NCI-H2171 treated with DMSO at 0.1 percent for 48 hours (cell line): ENCODE measurements at regions not wholly inside any gene's neighbourhood (a gene's known extent, or its start where the extent isn't known, plus 50 kb on each side); places are given as distances from the start of the nearest gene placed in this dataset.
A peak's percentile ranks its signal among the peaks of the same experiment; 100 is the strongest.

Source experiments
- DNase-seq: peaks from one replicate; lab custom pipeline; 2025; lab: John Stamatoyannopoulos, UW

DNA sequence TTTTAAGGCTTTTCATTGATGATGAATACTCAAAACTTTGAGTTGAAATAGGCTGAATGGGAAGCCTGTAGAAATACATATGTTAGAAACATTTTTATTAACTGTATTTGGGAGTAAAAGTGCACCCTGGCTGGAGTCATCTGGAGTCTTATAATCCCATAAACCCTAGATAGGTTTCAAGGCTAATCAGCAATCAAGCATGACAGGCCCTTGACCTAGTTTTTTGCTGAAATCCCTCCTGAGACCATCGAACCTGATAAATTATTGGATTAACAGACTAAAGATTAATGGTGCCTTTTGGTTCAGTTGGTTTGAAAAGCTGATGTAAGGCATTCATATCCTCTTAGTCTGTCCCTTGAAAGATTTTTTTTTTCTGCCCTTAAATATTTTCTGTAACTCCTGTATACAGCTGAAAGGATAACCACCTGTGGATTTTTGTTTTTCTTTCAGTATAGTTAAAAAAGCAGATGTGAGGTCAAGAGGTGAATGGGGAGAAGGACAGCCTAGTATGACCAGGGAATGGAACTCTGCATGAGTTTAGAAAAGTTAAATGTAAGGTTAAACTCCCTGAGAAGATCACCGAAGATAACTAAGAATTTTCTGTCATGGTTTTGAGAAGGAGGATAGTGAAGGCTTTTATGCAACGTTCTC lies 69.4 kb upstream of the STXBP5L start:
- no peak for DNase-seq

DNA sequence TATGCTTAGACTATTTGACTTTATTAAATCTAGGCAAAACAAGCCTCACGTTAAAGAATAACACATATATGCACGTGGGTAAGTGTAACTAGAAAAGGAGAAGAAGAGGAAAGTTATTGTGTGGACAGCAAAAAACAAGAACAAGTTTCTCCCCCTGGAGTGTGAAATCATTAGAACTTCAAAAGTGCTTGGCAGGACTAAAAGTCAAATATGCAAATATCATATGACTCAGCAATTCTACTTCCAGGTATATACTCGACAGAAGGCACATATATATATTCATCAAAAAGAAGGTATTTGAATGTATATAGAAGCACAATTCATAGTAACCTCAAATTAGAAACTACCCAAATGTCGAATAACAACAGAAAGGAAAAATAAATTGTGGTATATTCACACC lies 68.9 kb upstream of the STXBP5L start:
- no peak for DNase-seq

DNA sequence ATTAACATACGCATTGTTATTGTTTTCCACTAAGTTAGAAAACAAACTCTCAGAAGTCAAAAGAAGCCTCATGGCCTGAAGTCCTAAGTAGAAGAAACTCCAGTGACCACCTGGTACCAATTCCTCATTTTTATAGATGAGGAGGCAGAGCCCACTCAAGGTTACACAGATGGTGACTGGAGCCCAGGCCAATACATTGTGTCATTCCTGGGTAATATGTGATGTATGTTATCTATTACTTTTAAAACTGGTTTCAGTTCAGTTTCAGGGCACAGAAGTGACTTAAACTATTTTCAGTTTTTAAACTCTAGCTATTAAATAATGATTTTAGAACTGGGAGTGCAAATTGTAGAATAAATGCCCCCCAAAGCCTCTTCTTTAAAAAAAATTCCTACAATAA lies 66.7 kb upstream of the STXBP5L start:
- DNase-seq: no peak

DNA sequence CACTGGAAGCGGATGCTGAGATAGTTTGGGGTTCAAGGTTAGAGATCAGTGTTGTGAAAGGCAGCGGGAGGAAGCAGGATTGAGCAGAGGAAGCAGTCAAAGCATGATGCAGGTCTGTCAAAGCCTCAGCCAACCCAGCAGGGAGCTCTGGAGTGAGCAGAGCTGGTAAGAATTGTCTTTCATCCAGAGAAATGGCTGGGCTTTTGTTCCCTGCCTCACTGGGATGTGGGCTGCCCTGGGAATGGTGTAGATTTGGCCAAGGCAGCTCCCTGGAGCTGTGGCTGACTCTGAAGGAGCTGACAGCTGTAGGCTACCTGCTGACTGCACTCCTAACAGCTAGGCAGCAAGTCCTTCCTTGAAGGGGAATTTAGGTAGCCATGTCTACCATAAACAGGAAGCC lies 61.9 kb upstream of the STXBP5L start:
- no peak for DNase-seq

DNA sequence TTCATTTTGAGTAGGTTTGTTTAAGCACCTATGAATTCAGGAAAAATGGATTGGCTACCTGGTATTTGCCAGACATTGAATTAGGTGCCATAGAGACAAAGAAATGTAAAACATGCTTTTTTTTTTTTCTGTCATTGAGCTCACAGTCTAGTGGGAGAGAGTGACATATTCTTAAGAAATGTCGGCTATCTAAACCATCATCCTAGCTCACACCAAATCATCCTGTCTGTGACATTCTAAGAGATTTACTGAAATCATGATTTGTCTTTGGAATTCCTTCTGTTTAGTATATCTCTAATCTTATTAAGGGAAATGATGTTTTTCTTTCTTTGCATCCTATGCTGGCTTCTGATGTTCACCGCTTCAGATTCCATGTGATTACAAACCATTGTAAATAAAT lies 59.5 kb upstream of the STXBP5L start:
- no peak for DNase-seq

DNA sequence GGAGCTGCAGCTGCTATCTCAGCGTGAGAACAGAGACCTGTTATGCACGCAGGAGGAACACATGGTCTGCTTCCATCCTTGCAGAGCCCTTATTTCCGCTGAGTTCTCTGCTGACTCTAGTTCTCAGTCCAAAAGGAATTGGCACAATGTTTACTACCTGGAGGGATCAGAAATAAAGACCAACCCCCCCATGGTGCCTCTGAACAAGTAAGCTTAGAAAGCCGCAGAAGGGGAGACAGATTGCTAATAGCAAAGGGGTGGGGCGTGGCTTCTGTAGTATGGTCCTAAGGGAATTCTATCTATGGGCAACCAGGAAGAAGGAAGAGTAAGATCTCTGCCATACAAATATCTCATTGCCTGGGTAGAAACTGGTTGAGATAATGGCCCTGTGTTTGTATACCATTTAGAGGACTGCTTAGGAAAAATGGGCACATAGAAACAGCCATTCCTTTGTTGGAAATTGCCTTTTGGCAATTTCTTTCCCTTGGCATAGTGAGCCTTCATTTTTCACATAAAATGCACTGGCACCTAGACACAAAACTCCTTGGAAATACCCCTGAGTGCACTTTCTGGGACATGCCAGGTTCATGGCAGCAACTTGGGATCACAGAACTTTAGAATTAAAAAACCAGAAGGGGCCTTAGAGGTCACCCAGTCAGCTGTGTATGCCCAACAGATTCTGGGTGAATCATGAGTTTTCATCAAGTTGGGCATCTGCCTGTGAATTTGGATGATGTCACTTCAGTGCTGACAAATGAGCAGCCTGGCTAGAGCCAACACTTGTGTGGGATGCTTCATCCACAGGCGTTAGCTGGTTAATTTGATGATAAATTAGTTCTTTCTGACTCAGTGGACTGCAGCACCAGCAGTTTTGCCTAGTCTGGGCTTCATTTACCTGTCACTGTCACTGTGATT lies 57.4 kb upstream of the STXBP5L start:
- DNase-seq: peak; percentile 99

DNA sequence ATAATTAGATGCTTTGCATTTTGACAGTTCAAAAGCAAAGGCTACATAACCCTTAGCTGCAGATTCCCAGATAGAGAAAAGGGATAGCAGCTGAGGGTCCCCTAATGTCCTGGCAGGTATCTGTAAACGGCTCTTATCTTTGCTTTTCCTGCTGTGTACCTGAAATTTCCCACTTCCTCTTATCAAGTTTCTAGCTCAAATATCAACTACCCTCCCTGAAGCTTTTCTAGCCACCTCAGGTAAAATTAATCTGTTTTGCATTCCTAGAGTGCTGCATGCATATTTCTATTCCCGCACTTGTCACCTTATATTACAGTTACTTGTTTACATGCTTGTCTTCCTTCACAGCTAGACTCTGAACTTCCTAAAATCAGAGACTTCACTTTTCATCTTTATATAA lies 55.6 kb upstream of the STXBP5L start:
- DNase-seq: peak; percentile 13

DNA sequence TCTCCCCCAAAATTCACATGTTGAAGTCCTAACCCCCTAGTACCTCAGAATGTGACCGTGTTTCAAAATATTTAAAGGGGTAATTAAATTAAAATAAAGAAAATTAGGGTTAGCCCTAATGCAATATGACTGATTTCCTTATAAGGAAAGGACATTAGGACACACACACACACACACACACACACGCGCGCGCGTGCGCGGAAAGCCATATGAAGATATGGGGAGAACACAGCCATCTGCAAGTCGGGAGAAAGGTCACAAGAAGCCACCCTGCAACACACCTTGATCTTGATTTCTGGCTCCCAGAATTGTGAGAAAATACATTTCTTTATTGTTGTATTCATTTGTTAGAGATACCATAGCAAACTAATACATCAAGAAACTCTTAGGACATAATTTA lies 54.6 kb upstream of the STXBP5L start:
- DNase-seq: no peak

DNA sequence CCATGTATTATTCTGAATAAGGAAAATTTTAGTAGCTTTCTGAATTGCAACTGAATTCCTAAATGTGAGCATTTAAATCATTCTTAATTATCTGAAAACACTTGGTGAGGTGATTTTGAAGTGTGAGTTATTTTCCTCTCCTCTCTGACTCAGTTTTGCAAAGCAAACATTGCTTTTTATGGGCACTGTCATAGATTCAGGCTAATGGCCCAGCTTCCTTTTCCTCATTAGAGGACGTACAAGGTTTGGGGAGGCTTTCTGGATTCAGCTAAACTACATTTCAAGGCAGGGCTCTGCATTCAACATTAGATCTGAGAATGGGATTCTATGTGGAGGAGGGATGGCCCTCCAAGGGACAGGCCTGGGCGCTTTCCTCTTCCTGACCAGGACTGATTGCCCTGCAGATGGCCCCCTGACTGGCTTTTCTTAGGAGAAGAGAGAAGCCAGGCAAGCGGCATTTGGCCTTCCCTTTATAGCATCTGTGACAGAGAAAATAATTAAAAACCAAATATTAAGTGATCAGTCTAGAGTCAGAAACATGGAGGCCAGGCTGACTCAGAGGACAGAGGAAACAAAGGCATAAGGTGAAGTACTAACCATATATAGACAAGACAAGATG lies 53.0 kb upstream of the STXBP5L start:
- no peak for DNase-seq

DNA sequence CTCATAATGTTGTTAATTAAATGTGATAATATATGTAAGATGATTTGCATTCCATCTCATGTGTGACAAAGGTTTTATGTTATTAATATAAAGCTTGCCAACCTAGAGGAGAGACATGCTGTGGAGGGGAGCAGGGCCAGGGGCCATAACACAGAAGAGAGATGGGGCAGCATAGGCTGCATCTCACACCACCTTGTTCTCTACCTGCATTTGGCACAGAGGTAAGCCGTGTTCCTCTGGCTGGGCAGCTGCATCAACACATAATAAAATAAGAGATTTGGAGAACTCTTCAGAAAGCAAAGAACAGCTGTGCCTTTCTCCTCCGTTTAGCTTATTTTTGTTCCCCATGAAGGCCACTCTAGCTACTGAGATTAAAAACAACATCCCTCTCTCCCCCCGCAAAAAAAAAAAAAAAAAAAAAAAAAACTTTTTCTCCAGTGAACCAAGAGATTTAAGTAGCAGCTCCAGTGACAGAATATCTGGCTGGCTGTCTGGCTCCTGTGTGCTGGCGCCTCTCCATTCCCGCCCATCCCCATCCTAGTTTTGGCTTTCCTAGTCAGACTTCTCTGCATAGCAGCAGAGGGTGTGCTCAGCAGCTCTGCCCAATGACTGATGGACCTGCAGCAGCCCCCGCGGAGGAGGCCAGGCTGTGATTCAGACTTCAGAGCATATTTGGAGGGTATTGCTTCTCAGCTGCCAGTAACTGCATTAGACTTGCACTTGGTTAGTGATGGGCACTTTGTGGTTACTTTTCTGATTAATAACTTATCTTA lies 52.2 kb upstream of the STXBP5L start:
- peak; percentile 40 for DNase-seq
